Activated CD4-positive, CD25-positive, alpha-beta regulatory T cell treated with anti-CD3 and anti-CD28 coated beads, Interleukin-2, amount 50 U/mL, for 24 hours (primary cell): ENCODE measurements at regions not wholly inside any gene's neighbourhood (a gene's known extent, or its start where the extent isn't known, plus 50 kb on each side); places are given as distances from the start of the nearest gene placed in this dataset.

ENCODE experiments used
- ATAC-seq, 2 donors: fragments of 150-1000 bp; cut with Tn5 transposase; one replicate each; pipeline ENCODE4 v1.10.0; 2021; ENCODE audit warnings: mild to moderate bottlenecking in 1 of 2, moderate library complexity in 1 of 2

DNA sequence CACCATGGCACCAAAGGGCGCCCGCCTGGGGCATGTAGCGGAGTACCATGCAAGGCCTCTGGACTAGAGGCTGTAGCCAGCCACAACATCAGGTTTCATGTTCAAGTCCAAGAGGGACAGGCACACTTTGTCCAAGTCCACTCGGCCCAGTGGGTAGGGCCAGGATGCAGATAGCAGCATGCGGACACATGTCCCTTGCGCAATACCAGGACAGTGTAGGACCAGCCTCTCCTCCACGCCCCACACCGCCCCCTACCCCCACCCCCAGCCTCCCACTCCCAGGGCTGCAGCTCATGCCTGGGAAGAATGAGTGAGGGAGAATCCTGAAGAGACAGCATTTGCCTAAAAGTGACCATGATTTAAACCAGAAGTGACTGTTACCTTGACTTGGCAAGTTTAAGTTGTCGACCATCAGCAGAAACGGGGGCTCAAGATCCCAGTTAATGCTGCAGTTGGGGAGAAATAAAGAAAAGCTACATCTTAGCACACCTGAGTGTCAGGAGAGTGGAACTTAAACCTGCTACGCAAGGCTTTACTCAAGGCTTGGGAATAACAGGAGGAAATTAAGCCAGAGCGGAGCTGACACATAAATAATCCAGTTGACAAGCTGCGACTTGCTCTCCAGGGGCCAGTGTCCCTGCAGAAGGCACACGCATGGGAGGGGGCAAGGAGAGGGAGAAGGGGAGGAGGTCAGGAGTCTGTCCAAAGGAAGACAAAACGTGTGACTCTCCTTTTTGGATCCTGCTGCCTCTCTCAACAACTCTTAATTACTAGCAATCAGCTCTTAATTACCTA, 221.7 kb downstream of the BCOR start:
- ATAC-seq = no peak

GRCh38 chrX:39877905-39878304, 219.9 kb downstream of the BCOR start:
- no peak for ATAC-seq

DNA sequence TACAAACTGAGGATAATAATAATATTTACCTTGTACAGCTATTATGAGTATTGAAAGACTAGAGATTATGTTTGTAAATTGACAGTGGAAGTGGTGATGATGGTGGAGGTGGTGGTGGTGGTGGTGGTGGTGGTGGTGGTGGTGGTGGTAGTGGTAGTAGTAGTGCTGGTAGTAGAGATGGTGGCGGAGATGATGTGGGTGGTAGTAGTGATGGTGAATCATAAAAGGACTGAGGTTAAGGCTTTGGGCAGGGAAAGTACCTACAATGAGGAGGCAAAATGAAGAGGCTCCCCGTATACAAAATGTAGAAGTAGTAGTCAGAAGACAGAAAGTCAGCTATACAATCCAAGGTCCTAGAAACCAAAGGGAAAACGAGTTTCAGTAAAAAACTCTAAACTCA, 214.1 kb downstream of the BCOR start:
- ATAC-seq = peak; percentile 97 to 98

- ATAC-seq = no peak
Measured at GRCh38 chrX:39886282-39886681, 211.5 kb downstream of the BCOR start.

DNA sequence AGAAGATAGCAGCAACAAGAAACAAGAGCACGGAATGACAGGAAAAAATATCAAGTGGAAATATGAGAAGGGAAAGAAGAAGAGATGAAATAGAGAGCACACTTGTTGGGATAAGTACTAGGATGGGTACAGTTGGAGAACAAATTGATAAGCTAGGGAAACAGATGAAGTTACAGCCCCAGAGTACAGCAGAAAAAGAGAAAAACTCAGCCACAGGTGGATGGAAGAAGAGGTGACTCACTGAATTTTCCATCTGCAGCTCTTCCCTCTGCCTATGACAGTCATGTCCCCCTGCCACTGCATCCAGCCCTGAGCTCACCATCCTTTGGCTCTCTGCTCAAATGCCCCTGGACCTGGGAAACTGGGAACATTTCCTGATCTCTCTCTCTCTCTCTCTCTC, 209.0 kb downstream of the BCOR start:
- no peak for ATAC-seq

GRCh38 chrX:39889704-39890103, 208.1 kb downstream of the BCOR start:
- ATAC-seq = no peak

GRCh38 chrX:39890807-39891206, 207.0 kb downstream of the BCOR start:
- ATAC-seq = no peak

GRCh38 chrX:39891781-39892180, 206.0 kb downstream of the BCOR start:
- ATAC-seq = no peak

DNA sequence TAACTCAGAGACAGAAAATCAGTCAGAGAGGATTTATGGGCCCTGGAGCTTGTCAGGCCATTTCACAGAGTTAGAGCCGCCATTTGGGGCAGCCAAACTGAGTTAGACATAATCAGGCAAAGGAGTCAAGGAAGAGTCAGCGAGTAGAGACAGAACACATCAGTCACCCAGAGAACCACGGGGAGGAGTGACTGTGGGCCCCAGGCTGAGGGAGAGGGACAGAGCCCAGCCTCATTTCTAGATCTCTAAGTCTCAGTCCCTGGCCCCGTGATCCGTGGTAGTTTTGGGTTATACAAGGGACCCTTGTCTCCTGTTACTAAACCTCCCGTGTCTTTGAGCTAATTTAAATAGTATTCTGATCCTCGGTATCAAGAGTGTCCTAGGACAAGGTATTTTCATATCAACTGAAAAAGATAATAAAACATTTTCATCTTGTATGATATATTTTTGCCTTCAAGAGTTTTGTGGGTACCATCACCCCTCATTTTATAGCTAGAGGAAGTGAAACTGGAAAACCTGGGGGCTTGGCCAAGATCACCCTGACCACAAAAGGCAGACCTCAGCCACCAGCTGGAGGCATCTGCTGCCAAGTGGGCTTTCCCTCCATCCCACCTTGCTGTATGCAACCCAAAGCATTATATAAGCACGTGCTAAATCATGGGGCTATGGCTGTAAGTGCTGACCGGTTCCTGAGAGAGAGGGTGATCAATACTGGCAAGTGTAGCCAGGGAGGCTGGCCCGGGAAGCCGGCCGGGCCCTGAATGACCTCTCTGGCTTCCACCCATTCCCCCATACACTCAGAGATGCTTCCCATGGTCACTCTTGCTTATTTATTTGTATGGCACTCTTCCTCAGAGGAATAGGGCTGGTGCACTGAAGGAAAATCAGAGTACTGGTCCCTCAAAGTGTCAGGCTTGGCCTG, 204.1 kb downstream of the BCOR start:
- ATAC-seq = no peak

DNA sequence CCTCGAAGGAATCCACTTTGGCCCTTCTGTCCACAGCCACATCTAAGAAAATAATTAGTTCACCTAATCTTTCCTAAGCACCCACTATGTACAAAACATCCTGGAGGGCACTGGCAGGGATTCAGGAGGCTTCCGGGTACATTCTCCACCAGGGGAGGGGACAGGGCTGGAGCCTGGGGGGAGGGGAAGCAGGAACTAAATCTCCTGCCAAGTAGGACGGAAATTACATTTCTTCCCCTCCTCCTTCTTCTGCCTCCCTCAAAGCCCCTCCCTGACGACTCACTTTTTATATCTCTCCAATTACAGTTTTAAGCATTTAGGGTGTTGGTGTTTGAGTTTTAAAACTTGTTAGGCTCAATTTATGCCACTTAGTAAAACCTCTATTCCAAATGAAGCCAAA, 203.1 kb downstream of the BCOR start:
- ATAC-seq = no peak

- ATAC-seq = no peak
Measured at GRCh38 chrX:39895218-39896110, 202.3 kb downstream of the BCOR start.

DNA sequence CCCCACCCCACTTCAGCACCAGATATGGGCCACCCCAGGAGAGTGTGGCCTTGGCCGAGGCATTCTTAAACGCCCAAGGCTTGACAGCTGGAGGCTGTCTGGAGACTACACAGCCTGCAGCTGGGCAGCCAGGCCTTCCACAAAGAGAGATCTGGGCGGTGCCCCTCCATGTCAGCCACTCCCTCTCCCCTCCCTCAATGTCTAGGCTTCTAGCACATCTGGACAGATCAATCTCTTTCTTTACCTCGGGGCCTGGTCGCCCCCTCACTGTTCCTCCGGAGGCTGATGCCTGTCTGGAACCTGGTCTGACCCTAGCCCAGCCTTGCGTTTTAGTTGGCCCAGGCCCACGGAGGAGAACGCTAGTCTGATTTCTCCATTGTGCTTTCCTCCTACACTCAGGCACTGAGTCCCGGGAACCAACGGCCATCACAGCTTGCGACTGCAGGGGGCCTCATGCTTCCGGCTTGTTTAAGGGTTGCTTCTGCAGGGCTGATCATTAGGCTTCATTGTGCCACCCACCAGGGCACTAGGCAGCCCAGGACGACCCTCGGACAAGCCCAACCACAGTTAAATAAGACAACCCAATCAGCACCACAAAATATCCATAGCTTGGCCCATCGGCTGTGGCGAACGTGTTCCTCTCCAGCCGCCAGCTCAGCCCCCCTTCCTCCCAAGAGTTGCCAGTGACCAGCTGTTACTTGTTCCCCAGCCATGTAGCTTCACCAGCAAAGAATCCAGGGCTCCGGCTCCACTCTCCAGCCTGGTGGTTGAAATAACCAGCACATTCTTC, 200.6 kb downstream of the BCOR start:
- ATAC-seq = no peak

DNA sequence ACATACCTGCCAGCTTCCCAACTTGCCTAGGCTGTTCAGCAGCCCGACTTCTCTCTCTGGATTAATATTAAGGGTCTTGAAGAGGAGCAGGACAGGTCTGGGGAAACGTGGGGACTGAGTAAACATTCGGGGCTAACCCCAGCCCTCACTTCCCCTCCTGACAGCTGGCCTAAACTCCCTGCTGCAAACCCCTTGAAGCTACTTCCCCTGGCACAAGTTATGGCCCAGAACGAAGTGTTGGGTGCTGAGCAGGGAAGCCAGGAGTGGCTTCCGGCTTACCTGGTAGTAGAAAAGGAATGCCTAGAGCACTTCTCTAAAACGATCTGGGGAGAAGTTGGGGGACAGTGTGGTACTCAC, 200.0 kb downstream of the BCOR start:
- no peak for ATAC-seq

- ATAC-seq = no peak
Measured at GRCh38 chrX:39898147-39898546, 199.6 kb downstream of the BCOR start.

GRCh38 chrX:39899059-39899458, 198.7 kb downstream of the BCOR start:
- no peak for ATAC-seq

- ATAC-seq = no peak
Measured at GRCh38 chrX:39899856-39900776, 197.6 kb downstream of the BCOR start.

- ATAC-seq = no peak
Measured at GRCh38 chrX:39900777-39901170, 197.0 kb downstream of the BCOR start.

DNA sequence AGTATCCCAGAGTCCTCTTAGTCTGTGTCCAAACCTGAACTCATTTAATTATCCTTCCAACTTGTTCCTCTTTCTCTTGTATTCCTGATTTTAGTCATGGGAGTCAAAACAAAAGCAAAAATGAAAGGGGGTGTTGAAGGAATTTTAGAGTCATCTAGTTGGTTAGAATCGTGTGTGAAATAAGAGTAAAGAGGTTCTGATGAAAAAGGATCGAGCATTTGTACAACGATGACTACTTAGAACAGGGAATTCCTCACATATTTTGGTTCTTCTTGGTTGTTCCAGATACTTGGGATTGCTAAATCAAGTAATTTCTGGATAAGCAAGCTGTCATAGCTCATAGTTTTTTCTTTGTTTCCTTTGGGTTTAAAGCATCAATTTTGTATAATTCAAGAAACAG, 194.4 kb downstream of the BCOR start:
- ATAC-seq = no peak

DNA sequence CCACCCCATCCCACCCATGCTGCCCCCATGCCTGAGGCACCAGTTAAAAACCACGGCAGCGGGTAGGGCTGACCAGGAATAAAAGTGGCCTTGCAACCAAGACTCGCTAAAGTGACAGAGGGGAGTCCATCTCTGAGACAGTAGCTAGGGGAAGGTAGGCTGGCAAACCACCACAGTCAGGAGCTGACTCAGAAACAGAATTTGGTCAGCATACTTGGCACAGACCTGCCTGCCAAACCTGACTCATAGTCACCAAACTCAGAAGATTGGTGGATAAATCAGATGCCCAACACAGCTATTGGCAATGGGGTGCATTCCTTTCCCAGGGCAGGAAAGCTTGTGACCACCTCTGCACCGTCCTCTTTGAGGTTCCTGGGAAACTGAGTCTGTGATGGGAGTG, 193.8 kb downstream of the BCOR start:
- ATAC-seq = peak in 1 of 2 donors; percentile 68

DNA sequence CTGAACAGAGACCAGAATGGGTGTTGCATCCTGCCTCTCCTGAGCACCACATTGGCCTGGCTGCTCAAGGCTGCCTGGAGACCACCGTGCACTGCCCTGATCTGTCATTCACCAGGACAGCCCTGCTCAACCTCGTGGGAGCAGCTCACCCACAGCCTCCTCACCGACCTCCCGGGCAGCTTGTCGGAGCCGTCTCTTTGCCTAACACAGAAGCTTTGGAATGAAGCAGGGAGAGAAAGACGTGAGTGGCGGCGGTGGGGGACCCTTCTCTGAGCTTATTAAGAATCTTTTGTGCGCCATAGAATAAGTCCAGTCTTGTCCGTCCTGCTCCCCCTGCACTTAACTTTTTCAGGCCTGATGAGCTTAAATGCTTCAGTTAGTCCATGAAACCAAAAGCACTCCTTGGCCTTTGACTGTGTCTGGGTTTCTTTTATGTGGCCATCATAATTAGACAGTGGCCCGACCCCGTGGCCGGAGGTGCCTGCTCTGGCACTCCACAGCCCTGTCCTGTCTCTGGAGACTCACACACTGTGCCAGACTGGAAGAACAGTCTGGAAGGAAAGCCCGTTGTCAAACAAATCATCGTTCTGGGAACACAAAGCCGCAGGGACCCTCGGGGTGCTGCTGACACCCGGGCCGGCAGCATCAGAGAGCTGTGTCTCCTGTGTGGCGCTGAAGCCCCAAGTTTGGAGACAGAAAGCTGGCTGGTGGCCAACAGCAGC, 192.8 kb downstream of the BCOR start:
- ATAC-seq = no peak
